Breast epithelium (tissue), 4 donors: ENCODE measurements at regions not wholly inside any gene's neighbourhood (a gene's known extent, or its start where the extent isn't known, plus 50 kb on each side); places are given as distances from the start of the nearest gene placed in this dataset.

Experiments used
- DNase-seq, 2 donors: peaks; one replicate each; pipeline ENCODE4 v3.0.0-alpha.2; 2019; ENCODE audit warnings: low spot score in 2 of 2
- H3K27ac ChIP-seq, 2 donors: fragments of 200-600 bp; sonication (generic) in 1 of 2; one replicate each; pipeline ENCODE4 v1.5.1; 2016 to 2019; ENCODE audit warnings: mild to moderate bottlenecking in 1 of 2
- H3K27me3 ChIP-seq, 2 donors: fragments of 200-600 bp; sonication (generic) in 1 of 2; one replicate each; pipeline versions ENCODE4 v1.5.1 to v1.6.0; 2017 to 2019; ENCODE audit warnings: control low read depth in 1 of 2, mild to moderate bottlenecking in 1 of 2
- H3K36me3 ChIP-seq: fragments of 200-600 bp; one replicate; pipeline ENCODE4 v1.5.1; 2019
- H3K4me1 ChIP-seq, 2 donors: fragments of 200-600 bp; sonication (generic); one replicate each; pipeline ENCODE4 v1.5.1; 2016 to 2019; ENCODE audit warnings: control low read depth in 1 of 2
- H3K4me3 ChIP-seq, 3 donors: fragments of 200-600 bp; sonication (generic); 1 replicate in 2 of 3; 2 replicates in 1 of 3; pipeline ENCODE4 v1.5.1; 2016 to 2019; ENCODE audit warnings: mild to moderate bottlenecking in 3 of 3, moderate library complexity in 2 of 3
- H3K9me3 ChIP-seq, 2 donors: fragments of 200-600 bp; sonication (generic) in 1 of 2; one replicate each; pipeline ENCODE4 v1.5.1; 2016 to 2019; ENCODE audit warnings: control low read depth in 1 of 2
- POLR2A ChIP-seq: fragments of 450-650 bp; IDR thresholded peaks from one replicate; pipeline ENCODE4 v1.6.1; 2016; ENCODE audit warnings: antibody characterized with exemption, mild to moderate bottlenecking, moderate library complexity
- POLR2AphosphoS5 ChIP-seq, 3 donors: sonication (generic); formaldehyde crosslinking; IDR thresholded peaks; one replicate each; pipeline ENCODE4 v1.6.1; 2017; ENCODE audit warnings: antibody characterized with exemption in 3 of 3
- intact Hi-C: fragments of 100-400 bp; cut with DNase I; formaldehyde crosslinking; loops from one replicate; pipeline ENCODE4 v1.15.1; 2023; ENCODE audit warnings: low total_unique reads
- TF ChIP-seq, protein P1 (sequence below), 3 donors: fragments of 450-650 bp; IDR thresholded peaks; one replicate each; pipeline ENCODE4 v1.5.1; 2016 to 2017; ENCODE audit warnings: antibody characterized with exemption in 3 of 3, mild to moderate bottlenecking in 3 of 3, moderate library complexity in 3 of 3

DNA sequence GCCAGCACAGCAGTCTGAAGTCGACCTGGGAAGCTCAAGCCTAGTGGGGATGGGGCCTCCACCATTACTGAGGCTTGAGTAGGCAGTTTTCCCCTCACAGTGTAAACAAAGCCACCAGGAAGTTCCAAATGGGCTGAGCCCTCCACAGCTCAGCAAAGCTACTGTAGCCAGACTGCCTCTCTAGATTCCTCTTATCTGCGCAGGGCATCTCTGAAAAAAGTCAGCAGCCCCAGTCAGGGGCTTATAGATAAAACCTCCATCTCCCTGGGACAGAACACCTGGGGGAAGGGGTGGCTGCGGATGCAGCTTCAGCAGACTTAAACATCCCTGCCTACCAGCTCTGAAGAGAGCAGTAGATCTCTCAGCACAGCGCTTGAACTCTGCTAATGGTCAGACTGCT is 218.4 kb upstream of the VRK2 start:
- intact Hi-C loops = no loop called here
- TF ChIP-seq POLR2AphosphoS5 (IDR thresholded peaks at IDR 0.05) = no peak
- TF ChIP-seq, protein P1, sequence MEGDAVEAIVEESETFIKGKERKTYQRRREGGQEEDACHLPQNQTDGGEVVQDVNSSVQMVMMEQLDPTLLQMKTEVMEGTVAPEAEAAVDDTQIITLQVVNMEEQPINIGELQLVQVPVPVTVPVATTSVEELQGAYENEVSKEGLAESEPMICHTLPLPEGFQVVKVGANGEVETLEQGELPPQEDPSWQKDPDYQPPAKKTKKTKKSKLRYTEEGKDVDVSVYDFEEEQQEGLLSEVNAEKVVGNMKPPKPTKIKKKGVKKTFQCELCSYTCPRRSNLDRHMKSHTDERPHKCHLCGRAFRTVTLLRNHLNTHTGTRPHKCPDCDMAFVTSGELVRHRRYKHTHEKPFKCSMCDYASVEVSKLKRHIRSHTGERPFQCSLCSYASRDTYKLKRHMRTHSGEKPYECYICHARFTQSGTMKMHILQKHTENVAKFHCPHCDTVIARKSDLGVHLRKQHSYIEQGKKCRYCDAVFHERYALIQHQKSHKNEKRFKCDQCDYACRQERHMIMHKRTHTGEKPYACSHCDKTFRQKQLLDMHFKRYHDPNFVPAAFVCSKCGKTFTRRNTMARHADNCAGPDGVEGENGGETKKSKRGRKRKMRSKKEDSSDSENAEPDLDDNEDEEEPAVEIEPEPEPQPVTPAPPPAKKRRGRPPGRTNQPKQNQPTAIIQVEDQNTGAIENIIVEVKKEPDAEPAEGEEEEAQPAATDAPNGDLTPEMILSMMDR (IDR thresholded peaks at IDR 0.05) = no peak
- TF ChIP-seq POLR2A = no peak

DNA sequence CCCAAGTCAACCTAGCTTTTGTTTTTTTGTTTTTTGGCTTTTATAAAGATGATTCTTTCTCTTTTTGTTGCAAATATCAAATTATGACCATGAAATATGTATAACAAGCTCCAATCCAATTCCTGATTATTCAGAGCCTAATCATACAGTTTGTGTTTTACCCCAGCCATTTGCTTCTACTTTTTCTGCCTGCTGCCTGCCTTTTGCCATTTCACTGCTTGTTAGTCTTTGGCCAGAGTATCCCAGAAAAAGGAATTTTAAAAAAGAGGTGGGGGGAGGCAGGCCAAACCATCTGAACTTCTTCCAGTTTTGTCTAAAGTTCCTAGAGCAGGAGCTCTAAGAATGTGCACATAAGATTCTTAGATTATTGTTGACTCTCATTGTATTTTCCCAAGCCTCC is 211.9 kb upstream of the VRK2 start:
- Histone ChIP-seq H3K36me3 (no peaks in the 10 kb centered on the region), H3K27me3 (no peaks in the 10 kb centered on the region), H3K9me3 (peaks cover 3 to 8% of the 10 kb centered on the region in 2 donors), H3K4me3 (no peak overlapping the region), H3K27ac (no peak overlapping the region), H3K4me1 (no peaks in the 10 kb centered on the region)
- TF ChIP-seq, protein P1 (IDR thresholded peaks at IDR 0.05) = no peak
- TF ChIP-seq POLR2AphosphoS5 (IDR thresholded peaks at IDR 0.05) = no peak
- no peak for TF ChIP-seq POLR2A
- intact Hi-C loops = no loop called here
- no peak for DNase-seq

More for the DNA sequence above, 218.4 kb upstream of the VRK2 start:
- Histone ChIP-seq H3K27ac (no peak overlapping the region), H3K27me3 (no peaks in the 10 kb centered on the region), H3K36me3 (no peaks in the 10 kb centered on the region), H3K4me3 (no peak overlapping the region), H3K9me3 (peaks cover 15 to 31% of the 10 kb centered on the region in 2 donors), H3K4me1 (no peaks in the 10 kb centered on the region)
- DNase-seq = no peak

DNA sequence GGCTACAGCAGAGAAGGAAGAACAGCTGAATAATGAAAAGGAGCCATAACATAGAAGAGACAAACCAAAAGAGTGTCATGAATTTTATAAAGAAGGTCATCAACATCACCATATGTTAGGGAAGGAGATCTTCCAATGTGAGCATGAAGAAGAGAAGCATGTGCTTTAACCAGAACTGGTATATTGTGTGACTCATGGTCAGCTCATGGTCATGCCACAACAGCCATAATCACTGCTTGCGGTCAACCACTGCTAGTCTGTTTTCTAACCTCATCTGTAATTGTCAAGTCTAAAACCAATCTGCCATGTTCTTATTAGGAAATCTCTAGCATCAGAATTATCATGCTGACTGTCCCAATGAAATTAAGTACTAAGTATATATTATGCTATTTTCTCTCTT is 204.1 kb upstream of the VRK2 start:
- H3K27ac ChIP-seq = no peak overlapping the region
- H3K9me3 ChIP-seq = no peaks in the 10 kb centered on the region
- H3K27me3 ChIP-seq = no peaks in the 10 kb centered on the region
- intact Hi-C loops = no loop called here
- DNase-seq = no peak
- TF ChIP-seq POLR2A (no peak), POLR2AphosphoS5 (IDR thresholded peaks at IDR 0.05) (no peak)
- no peaks in the 10 kb centered on the region for H3K36me3 ChIP-seq
- H3K4me3 ChIP-seq = no peak overlapping the region
- H3K4me1 ChIP-seq = no peaks in the 10 kb centered on the region

DNA sequence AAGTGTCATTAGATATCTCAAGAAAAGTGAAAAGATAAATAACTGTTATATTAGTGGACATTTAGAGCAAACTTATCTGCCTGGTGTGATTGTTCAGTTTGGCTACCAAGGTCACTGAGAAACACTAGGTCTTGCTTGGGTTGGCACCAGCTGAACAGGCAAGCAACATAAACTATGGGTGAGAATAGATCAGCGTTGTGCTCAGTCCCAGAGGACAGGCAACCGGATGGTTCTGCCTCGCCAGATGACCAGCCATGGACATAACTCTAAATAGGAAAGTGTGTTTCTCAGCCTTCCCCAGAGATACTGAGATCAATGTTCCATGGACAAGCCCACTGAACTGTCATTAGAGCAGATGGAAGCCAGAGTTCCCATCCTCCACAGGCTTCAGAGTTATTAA is 203.4 kb upstream of the VRK2 start:
- no peak overlapping the region for H3K4me3 ChIP-seq
- no peaks in the 10 kb centered on the region for H3K27me3 ChIP-seq
- DNase-seq = no peak
- TF ChIP-seq POLR2AphosphoS5 (IDR thresholded peaks at IDR 0.05) (no peak), POLR2A (no peak)
- TF ChIP-seq, protein P1 (IDR thresholded peaks at IDR 0.05) = no peak
- no peaks in the 10 kb centered on the region for H3K4me1 ChIP-seq
- H3K9me3 ChIP-seq = no peaks in the 10 kb centered on the region
- intact Hi-C loops = no loop called here
- H3K36me3 ChIP-seq = no peaks in the 10 kb centered on the region
- H3K27ac ChIP-seq = no peak overlapping the region

DNA sequence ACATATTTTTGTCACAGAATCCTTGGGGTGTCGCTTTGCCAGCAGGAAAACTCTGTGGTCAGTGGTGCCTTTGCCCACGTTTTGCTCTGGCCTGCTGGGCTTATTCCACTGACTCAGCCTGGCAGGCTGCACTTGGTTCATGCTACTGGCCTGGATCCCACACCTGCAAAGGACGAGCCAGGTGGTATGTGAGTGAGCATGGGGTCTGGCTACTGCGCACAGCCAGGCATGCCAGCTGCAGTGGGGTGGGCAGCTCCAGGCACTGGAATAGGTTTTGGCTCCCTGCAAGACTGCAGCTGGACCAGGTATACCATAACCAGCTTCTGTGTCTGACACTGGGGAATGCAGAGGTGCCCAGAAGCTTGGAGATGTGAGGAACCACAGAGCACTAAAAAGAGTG is 197.9 kb upstream of the VRK2 start:
- intact Hi-C loops = no loop called here

More for the DNA sequence above, 197.9 kb upstream of the VRK2 start:
- Histone ChIP-seq H3K27me3 (no peaks in the 10 kb centered on the region), H3K4me1 (no peaks in the 10 kb centered on the region), H3K36me3 (no peaks in the 10 kb centered on the region), H3K27ac (no peak overlapping the region), H3K9me3 (no peaks in the 10 kb centered on the region), H3K4me3 (no peak overlapping the region)
- no peak for TF ChIP-seq POLR2A
- TF ChIP-seq, protein P1 (IDR thresholded peaks at IDR 0.05) = no peak
- no peak for TF ChIP-seq POLR2AphosphoS5 (IDR thresholded peaks at IDR 0.05)
- no peak for DNase-seq
